CD14-positive monocyte (primary cell): ENCODE measurements at regions not wholly inside any gene's neighbourhood (a gene's known extent, or its start where the extent isn't known, plus 50 kb on each side); places are given as distances from the start of the nearest gene placed in this dataset.

Experiments
- DNase-seq, 3 donors: peaks; one replicate each; pipeline ENCODE4 v3.0.0-alpha.2; 2011 to 2022
- H2AFZ ChIP-seq: 2 replicates; pipeline ENCODE4 v1.6.0; 2012; ENCODE audit warnings: mild to moderate bottlenecking, low read depth, low read length, inconsistent platforms; ENCODE audit not compliant: insufficient read depth, poor library complexity, severe bottlenecking
- H3K27ac ChIP-seq, 2 donors: 1 replicate in 1 of 2; 2 replicates in 1 of 2; pipeline ENCODE4 v1.5.1; 2012 to 2013; ENCODE audit warnings: low read length in 2 of 2, control low read depth in 1 of 2, inconsistent platforms in 1 of 2, low read depth in 1 of 2, mild to moderate bottlenecking in 1 of 2
- H3K27me3 ChIP-seq, 2 donors: one replicate each; pipeline versions ENCODE4 v1.6.0 to v1.6.1; 2011 to 2013; ENCODE audit warnings: low read length in 2 of 2; ENCODE audit not compliant: control insufficient read depth in 2 of 2, insufficient read depth in 2 of 2
- H3K36me3 ChIP-seq, 2 donors: replicated peaks in 1 of 2; 1 replicate in 1 of 2; 2 replicates in 1 of 2; pipeline versions ENCODE4 v1.5.1 to v1.6.1; 2012 to 2013; ENCODE audit warnings: low read length in 2 of 2, control low read depth in 1 of 2, inconsistent platforms in 1 of 2, mild to moderate bottlenecking in 1 of 2; ENCODE audit not compliant: insufficient read depth in 2 of 2, control insufficient read depth in 1 of 2
- H3K4me1 ChIP-seq, 2 donors: 1 replicate in 1 of 2; 2 replicates in 1 of 2; pipeline versions ENCODE4 v1.5.1 to v1.6.1; 2012 to 2013; ENCODE audit warnings: low read length in 2 of 2, control low read depth in 1 of 2, inconsistent platforms in 1 of 2, mild to moderate bottlenecking in 1 of 2, moderate library complexity in 1 of 2; ENCODE audit not compliant: insufficient read depth in 2 of 2, control insufficient read depth in 1 of 2
- H3K4me2 ChIP-seq: replicated peaks from 2 replicates; pipeline ENCODE3; 2012; ENCODE audit warnings: low read length, moderate library complexity, mild to moderate bottlenecking; ENCODE audit not compliant: poor library complexity, severe bottlenecking; ENCODE audit errors: extremely low read depth
- H3K4me3 ChIP-seq, 3 experiments: fragments of 200-600 bp in 1 of 3; sonication (generic) in 1 of 3; replicated peaks in 1 of 3; 1 replicate in 2 of 3; 2 replicates in 1 of 3; pipeline ENCODE4 v1.5.1; 2011 to 2013; ENCODE audit warnings: low read length in 3 of 3, mild to moderate bottlenecking in 3 of 3, control low read depth in 2 of 3, low read depth in 2 of 3, inconsistent platforms in 1 of 3, moderate library complexity in 1 of 3
- H3K79me2 ChIP-seq: 2 replicates; pipeline ENCODE4 v1.6.0; 2012; ENCODE audit warnings: mild to moderate bottlenecking, control low read depth, inconsistent platforms, low read length, moderate library complexity; ENCODE audit not compliant: insufficient read depth
- H3K9ac ChIP-seq: 2 replicates; pipeline ENCODE4 v1.6.0; 2017; ENCODE audit warnings: low read length, mild to moderate bottlenecking; ENCODE audit not compliant: insufficient read depth, poor library complexity, severe bottlenecking
- H3K9me3 ChIP-seq, 2 donors: replicated peaks in 1 of 2; 1 replicate in 1 of 2; 2 replicates in 1 of 2; pipeline versions ENCODE4 v1.5.1 to v1.6.1; 2012 to 2013; ENCODE audit warnings: low read length in 2 of 2, control low read depth in 1 of 2; ENCODE audit not compliant: control insufficient read depth in 1 of 2, insufficient read depth in 1 of 2
- H4K20me1 ChIP-seq: 2 replicates; pipeline ENCODE4 v1.6.0; 2012; ENCODE audit warnings: mild to moderate bottlenecking, low read length, control low read depth, moderate library complexity; ENCODE audit not compliant: insufficient read depth
- H3K27ac Mint-ChIP-seq, 7 donors: one replicate each; pipeline ENCODE4 v1.8.0; 2020; ENCODE audit warnings: mild to moderate bottlenecking in 7 of 7, mixed read lengths in 7 of 7, moderate library complexity in 6 of 7, inconsistent platforms in 2 of 7
- H3K27me3 Mint-ChIP-seq, 3 donors: one replicate each; pipeline ENCODE4 v1.8.0; 2021 to 2022; ENCODE audit warnings: low read depth in 3 of 3, mild to moderate bottlenecking in 3 of 3, mixed read lengths in 3 of 3, moderate library complexity in 3 of 3, inconsistent platforms in 1 of 3
- H3K36me3 Mint-ChIP-seq, 2 donors: one replicate each; pipeline ENCODE4 v1.8.0; 2020; ENCODE audit warnings: mixed read lengths in 2 of 2, inconsistent platforms in 1 of 2, mild to moderate bottlenecking in 1 of 2
- H3K4me1 Mint-ChIP-seq: one replicate; pipeline ENCODE4 v1.8.0; 2020; ENCODE audit warnings: mild to moderate bottlenecking, mixed read lengths
- H3K4me3 Mint-ChIP-seq, 2 donors: one replicate each; pipeline ENCODE4 v1.8.0; 2020; ENCODE audit warnings: mild to moderate bottlenecking in 2 of 2, mixed read lengths in 2 of 2, moderate library complexity in 1 of 2
- H3K9me3 Mint-ChIP-seq, 7 donors: one replicate each; pipeline ENCODE4 v1.8.0; 2020 to 2022; ENCODE audit warnings: mixed read lengths in 7 of 7, mild to moderate bottlenecking in 6 of 7, moderate library complexity in 6 of 7, inconsistent platforms in 2 of 7
- WGBS: methylation state at CpG from one replicate; pipeline ENCODE4 v1.1.5; 2013; ENCODE audit warnings: missing lambda C conversion rate; ENCODE audit not compliant: insufficient coverage; 5-methylcytosine and 5-hydroxymethylcytosine counted together
- intact Hi-C, 2 donors: fragments of 100-400 bp; cut with micrococcal nuclease; formaldehyde crosslinking; loops; one replicate each; pipeline versions ENCODE4 v1.15.0 to v1.15.1; 2023
- TF ChIP-seq, protein P1 (sequence below): fragments of 200-600 bp; IDR thresholded peaks from one replicate; pipeline ENCODE4 v1.8.0; 2022; ENCODE audit warnings: antibody characterized with exemption, mild to moderate bottlenecking

DNA sequence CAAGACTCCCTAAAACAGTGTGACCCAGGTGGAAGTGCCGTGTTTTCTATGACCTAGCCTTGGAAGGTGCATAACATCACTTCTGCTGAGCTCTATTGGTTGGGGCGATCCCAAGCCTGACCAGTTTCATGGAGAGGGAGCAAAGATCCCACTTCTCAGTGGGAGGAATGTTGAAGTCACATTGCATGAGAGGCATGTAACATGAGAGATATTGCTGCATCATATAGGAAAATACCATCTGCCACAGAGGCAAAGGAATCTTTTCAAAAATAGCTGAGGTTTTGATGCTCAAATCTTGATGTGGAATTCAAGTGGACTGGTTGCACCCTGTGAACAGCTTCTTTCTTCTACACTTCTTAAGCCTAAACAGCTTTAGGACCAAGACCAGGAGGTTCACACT lies 56.4 kb upstream of the NLRP1 start:
- H3K27ac Mint-ChIP-seq = no peak overlapping the region
- Histone ChIP-seq H4K20me1 (no peaks in the 10 kb centered on the region), H3K9me3 (no peaks in the 10 kb centered on the region), H3K36me3 (no peaks in the 10 kb centered on the region), H3K4me2 (no peak overlapping the region), H3K79me2 (no peaks in the 10 kb centered on the region), H2AFZ (no peak overlapping the region), H3K9ac (no peak overlapping the region), H3K4me3 (no peak overlapping the region), H3K4me1 (no peaks in the 10 kb centered on the region), H3K27me3 (peaks cover 3% of the 10 kb centered on the region in 2 donors), H3K27ac (no peak overlapping the region)
- TF ChIP-seq, protein P1, sequence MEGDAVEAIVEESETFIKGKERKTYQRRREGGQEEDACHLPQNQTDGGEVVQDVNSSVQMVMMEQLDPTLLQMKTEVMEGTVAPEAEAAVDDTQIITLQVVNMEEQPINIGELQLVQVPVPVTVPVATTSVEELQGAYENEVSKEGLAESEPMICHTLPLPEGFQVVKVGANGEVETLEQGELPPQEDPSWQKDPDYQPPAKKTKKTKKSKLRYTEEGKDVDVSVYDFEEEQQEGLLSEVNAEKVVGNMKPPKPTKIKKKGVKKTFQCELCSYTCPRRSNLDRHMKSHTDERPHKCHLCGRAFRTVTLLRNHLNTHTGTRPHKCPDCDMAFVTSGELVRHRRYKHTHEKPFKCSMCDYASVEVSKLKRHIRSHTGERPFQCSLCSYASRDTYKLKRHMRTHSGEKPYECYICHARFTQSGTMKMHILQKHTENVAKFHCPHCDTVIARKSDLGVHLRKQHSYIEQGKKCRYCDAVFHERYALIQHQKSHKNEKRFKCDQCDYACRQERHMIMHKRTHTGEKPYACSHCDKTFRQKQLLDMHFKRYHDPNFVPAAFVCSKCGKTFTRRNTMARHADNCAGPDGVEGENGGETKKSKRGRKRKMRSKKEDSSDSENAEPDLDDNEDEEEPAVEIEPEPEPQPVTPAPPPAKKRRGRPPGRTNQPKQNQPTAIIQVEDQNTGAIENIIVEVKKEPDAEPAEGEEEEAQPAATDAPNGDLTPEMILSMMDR = no peak
- no peak for DNase-seq
- peaks cover 14 to 28% (median 26%) of the 10 kb centered on the region in 3 donors for H3K27me3 Mint-ChIP-seq
- 92% methylated on average over 2 of the region's 2 CpGs for WGBS
- H3K4me3 Mint-ChIP-seq = no peak overlapping the region
- intact Hi-C loops = no loop called here
- no peaks in the 10 kb centered on the region for H3K4me1 Mint-ChIP-seq
- H3K9me3 Mint-ChIP-seq = peaks cover 0 to 2% (median 0%) of the 10 kb centered on the region in 7 donors
- no peaks in the 10 kb centered on the region for H3K36me3 Mint-ChIP-seq

DNA sequence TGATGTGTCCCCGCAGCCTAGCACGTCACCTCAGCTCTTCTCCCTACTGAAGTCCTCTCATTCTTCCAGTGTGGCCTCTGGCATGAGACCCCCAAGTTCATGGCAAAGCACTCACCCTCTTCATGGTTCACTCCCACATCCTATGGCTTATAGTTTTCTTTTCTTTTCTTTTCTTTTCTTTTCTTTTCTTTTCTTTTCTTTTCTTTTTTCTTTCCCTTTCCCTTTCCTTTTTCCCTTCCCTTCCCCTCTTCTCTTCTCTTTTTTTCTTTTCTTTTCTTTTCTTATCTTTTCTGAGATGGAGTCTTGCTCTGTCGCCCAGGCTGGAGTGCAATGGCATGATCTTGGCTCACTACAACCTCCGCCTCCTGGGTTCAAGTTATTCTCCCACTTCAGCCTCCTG lies 58.4 kb upstream of the NLRP1 start:
- intact Hi-C loops = no loop called here
- Mint-ChIP-seq H3K36me3 (no peaks in the 10 kb centered on the region), H3K27ac (no peak overlapping the region), H3K9me3 (peaks cover 0 to 2% (median 0%) of the 10 kb centered on the region in 7 donors), H3K4me1 (no peaks in the 10 kb centered on the region), H3K4me3 (no peak overlapping the region), H3K27me3 (peaks cover 13 to 26% (median 23%) of the 10 kb centered on the region in 3 donors)
- Histone ChIP-seq H3K9me3 (no peaks in the 10 kb centered on the region), H4K20me1 (no peaks in the 10 kb centered on the region), H3K9ac (no peak overlapping the region), H3K79me2 (no peaks in the 10 kb centered on the region), H2AFZ (no peak overlapping the region), H3K4me2 (no peak overlapping the region), H3K36me3 (no peaks in the 10 kb centered on the region), H3K27me3 (peaks cover 0 to 3% of the 10 kb centered on the region in 2 donors), H3K4me3 (no peak overlapping the region), H3K27ac (no peak overlapping the region), H3K4me1 (no peaks in the 10 kb centered on the region)
- TF ChIP-seq, protein P1 = no peak
- 96% methylated on average over 2 of the region's 4 CpGs for WGBS
- DNase-seq = no peak
